ENCODE measurements at regions not wholly inside any gene's neighbourhood (a gene's known extent, or its start where the extent isn't known, plus 50 kb on each side); places are given as distances from the start of the nearest gene placed in this dataset.

DNA sequence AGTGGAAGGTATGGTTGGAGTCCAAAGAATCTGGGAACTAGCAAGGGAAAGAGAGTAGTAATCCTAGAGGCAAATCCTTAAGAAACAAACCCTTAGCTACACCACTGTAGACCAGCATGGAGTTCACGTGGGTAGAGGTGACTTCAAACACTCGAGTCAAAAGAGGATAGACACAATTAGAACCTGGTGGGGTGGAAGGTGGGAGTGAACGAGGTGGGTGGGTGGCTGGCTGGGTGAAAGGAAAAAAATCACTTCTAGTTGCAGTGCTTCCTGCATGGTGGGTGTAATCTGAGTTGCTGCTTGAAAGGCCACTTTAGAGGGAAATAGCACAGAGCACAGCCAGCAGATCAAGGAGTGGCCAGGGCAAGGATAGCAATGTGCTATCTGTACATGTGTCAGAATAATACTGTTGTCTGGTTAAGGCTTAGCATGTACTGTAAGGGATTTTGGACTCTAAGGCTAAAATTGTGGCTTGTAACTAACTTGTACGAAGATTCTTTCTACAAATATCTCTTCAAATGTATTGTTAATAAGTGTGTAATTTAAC, 356.2 kb downstream of the GRIA2 start (continued):
- TF ChIP-seq, protein P1, sequence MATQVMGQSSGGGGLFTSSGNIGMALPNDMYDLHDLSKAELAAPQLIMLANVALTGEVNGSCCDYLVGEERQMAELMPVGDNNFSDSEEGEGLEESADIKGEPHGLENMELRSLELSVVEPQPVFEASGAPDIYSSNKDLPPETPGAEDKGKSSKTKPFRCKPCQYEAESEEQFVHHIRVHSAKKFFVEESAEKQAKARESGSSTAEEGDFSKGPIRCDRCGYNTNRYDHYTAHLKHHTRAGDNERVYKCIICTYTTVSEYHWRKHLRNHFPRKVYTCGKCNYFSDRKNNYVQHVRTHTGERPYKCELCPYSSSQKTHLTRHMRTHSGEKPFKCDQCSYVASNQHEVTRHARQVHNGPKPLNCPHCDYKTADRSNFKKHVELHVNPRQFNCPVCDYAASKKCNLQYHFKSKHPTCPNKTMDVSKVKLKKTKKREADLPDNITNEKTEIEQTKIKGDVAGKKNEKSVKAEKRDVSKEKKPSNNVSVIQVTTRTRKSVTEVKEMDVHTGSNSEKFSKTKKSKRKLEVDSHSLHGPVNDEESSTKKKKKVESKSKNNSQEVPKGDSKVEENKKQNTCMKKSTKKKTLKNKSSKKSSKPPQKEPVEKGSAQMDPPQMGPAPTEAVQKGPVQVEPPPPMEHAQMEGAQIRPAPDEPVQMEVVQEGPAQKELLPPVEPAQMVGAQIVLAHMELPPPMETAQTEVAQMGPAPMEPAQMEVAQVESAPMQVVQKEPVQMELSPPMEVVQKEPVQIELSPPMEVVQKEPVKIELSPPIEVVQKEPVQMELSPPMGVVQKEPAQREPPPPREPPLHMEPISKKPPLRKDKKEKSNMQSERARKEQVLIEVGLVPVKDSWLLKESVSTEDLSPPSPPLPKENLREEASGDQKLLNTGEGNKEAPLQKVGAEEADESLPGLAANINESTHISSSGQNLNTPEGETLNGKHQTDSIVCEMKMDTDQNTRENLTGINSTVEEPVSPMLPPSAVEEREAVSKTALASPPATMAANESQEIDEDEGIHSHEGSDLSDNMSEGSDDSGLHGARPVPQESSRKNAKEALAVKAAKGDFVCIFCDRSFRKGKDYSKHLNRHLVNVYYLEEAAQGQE (IDR thresholded peaks at IDR 0.05; ENCODE audit: low read depth, low read length), result no peak
- no peak for TF ChIP-seq GATA2 (CRISPR knock-in tag; IDR thresholded peaks at IDR 0.05)
- TF ChIP-seq, protein P2, sequence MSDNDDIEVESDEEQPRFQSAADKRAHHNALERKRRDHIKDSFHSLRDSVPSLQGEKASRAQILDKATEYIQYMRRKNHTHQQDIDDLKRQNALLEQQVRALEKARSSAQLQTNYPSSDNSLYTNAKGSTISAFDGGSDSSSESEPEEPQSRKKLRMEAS (IDR thresholded peaks at IDR 0.05; ENCODE audit: low read depth), result no peak
- no peak for TF ChIP-seq GABPA (IDR thresholded peaks at IDR 0.05; ENCODE audit: low read depth)
- TF ChIP-seq FOXJ3 (CRISPR knock-in tag; IDR thresholded peaks at IDR 0.05), result no peak
- TF ChIP-seq RCOR1 (IDR thresholded peaks at IDR 0.05; ENCODE audit: low read length), result no peak
- TF ChIP-seq, protein P3, sequence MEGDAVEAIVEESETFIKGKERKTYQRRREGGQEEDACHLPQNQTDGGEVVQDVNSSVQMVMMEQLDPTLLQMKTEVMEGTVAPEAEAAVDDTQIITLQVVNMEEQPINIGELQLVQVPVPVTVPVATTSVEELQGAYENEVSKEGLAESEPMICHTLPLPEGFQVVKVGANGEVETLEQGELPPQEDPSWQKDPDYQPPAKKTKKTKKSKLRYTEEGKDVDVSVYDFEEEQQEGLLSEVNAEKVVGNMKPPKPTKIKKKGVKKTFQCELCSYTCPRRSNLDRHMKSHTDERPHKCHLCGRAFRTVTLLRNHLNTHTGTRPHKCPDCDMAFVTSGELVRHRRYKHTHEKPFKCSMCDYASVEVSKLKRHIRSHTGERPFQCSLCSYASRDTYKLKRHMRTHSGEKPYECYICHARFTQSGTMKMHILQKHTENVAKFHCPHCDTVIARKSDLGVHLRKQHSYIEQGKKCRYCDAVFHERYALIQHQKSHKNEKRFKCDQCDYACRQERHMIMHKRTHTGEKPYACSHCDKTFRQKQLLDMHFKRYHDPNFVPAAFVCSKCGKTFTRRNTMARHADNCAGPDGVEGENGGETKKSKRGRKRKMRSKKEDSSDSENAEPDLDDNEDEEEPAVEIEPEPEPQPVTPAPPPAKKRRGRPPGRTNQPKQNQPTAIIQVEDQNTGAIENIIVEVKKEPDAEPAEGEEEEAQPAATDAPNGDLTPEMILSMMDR (IDR thresholded peaks at IDR 0.05), result no peak

DNA sequence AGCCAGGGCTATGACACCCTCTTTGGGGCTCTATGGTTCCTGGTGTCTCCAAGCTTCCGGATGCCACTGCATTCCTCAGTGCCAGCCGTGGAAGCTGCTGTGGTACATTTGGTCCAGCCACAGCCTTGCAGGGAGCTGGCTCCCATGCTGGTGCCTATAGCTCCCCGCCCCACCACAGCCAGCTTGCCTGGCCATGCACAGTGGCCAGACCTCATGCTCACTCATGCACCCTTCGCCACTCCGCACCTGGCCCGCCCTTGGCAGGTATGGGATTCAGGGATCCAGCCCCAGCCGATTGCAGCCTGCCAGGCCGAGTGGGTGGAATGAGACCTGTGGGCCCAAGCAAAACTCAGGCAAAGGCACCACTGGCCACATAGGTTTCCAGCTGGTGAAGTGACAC, 354.8 kb downstream of the GRIA2 start:
- Histone ChIP-seq H3F3A (replicated peaks; ENCODE audit: insufficient read depth) (no peaks in the 10 kb centered on the region), H3K9me3 (no peaks in the 10 kb centered on the region), H3K4me3 (ENCODE audit: low read depth in 2 of 2, low read length in 1 of 2) (no peak overlapping the region), H3K27ac (ENCODE audit: low read depth in 2 of 2, low read length in 1 of 2) (no peak overlapping the region), H4K20me1 (ENCODE audit: insufficient read depth) (no peaks in the 10 kb centered on the region), H3K9me2 (no peaks in the 10 kb centered on the region), H2AFZ (ENCODE audit: low read depth) (no peak overlapping the region), H3K27me3 (ENCODE audit: insufficient read depth) (no peaks in the 10 kb centered on the region), H3K9ac (no peak overlapping the region), H3K36me3 (replicated peaks in 1 of 2; ENCODE audit: control insufficient read depth in 1 of 2, insufficient read depth in 2 of 2, low read length in 1 of 2) (no peaks in the 10 kb centered on the region), H3K4me2 (no peak overlapping the region), H3K79me2 (ENCODE audit: insufficient read depth) (no peaks in the 10 kb centered on the region), H3K4me1 (ENCODE audit: control insufficient read depth in 1 of 2, insufficient read depth in 2 of 2, low read depth in 1 of 2, low read length in 1 of 2) (peaks cover 0 to 5% of the 10 kb centered on the region in 2 experiments; a peak in 2 of 4 replicates)
- CTCF ChIA-PET, result no interaction called here
- POLR2A ChIA-PET, result no interaction called here
- DNase-seq, result no peak
- 70% methylated on average over 8 of the region's 8 CpGs for WGBS (ENCODE audit: low lambda C conversion rate)
- TF ChIP-seq, protein P4, sequence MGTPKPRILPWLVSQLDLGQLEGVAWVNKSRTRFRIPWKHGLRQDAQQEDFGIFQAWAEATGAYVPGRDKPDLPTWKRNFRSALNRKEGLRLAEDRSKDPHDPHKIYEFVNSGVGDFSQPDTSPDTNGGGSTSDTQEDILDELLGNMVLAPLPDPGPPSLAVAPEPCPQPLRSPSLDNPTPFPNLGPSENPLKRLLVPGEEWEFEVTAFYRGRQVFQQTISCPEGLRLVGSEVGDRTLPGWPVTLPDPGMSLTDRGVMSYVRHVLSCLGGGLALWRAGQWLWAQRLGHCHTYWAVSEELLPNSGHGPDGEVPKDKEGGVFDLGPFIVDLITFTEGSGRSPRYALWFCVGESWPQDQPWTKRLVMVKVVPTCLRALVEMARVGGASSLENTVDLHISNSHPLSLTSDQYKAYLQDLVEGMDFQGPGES (IDR thresholded peaks at IDR 0.05; ENCODE audit: low read depth, low read length), result no peak
- TF ChIP-seq MXI1 (IDR thresholded peaks at IDR 0.05; ENCODE audit: low read depth, low read length) (no peak), TAF1 (IDR thresholded peaks at IDR 0.05; ENCODE audit: borderline replicate concordance, low read depth, low read length) (no peak), GABPA (IDR thresholded peaks at IDR 0.05; ENCODE audit: low read depth) (no peak), RAD21 (IDR thresholded peaks at IDR 0.05; ENCODE audit: low read length) (no peak), POLR2AphosphoS5 (IDR thresholded peaks at IDR 0.05; ENCODE audit: low read depth, low read length) (no peak)
